ENCODE measurements at regions not wholly inside any gene's neighbourhood (a gene's known extent, or its start where the extent isn't known, plus 50 kb on each side); places are given as distances from the start of the nearest gene placed in this dataset.

DNA sequence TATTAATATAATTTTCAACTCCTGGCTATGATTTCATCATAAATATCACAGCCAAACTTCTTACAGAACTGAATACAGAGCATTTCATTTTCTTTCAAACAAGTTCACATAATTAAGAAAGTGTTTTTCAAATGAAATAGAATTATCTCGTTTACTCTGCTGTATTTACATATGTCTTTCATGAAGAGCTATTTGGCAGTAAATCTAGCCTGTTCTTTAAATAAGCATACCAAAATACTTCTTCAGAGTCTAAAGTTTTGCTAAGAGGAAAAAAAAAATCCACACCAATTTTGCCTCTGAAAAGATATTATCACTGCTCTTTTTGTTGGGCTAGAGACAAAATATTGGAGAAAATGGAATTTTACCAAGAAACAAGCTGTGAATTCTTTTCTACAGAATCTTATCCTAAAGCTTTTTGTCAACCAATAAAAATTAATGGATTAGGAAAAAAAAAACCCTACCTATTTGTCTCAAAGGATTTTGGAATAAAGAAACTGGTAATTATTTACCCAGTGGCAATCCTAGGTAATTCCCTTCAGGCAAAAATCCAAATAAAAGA is 287.9 kb upstream of the NR3C2 start:
- Mint-ChIP-seq H3K9me3 (ENCODE audit: insufficient read depth) (no peaks in the 10 kb centered on the region), H3K4me3 (no peak overlapping the region), H3K36me3 (ENCODE audit: low read depth) (no peaks in the 10 kb centered on the region), H3K27ac (no peak overlapping the region), H3K4me1 (ENCODE audit: low read depth) (no peaks in the 10 kb centered on the region), H3K27me3 (ENCODE audit: low read depth) (no peaks in the 10 kb centered on the region)
- DNase-seq = no peak
- ChIA-PET CTCF (no interaction called here), POLR2A (no interaction called here)
- ATAC-seq = no peak

DNA sequence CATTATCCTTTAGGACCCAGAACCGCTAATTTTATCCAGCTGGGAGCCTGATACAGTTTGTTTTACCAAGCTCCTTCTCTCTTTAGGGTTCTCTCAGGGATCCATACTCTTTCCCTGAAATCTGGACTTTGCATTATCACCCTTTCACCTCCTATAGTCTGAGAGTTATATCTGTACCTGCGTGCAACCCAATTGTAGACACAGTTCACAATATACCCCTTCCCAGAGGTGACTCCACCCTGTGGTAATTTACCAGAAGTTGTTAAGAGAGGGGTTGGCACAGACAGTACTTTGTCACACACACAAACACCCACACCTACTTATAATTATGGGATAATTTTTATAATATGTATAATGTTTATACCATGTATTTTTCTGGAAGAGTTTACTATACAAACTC is 275.8 kb upstream of the NR3C2 start:
- Mint-ChIP-seq H3K27me3 (ENCODE audit: low read depth) (no peaks in the 10 kb centered on the region), H3K27ac (no peak overlapping the region), H3K4me1 (ENCODE audit: low read depth) (no peaks in the 10 kb centered on the region), H3K9me3 (ENCODE audit: insufficient read depth) (no peaks in the 10 kb centered on the region), H3K4me3 (no peak overlapping the region), H3K36me3 (ENCODE audit: low read depth) (no peaks in the 10 kb centered on the region)
- DNase-seq = no peak
- ChIA-PET POLR2A (no interaction called here), CTCF (no interaction called here)
- no peak for ATAC-seq

DNA sequence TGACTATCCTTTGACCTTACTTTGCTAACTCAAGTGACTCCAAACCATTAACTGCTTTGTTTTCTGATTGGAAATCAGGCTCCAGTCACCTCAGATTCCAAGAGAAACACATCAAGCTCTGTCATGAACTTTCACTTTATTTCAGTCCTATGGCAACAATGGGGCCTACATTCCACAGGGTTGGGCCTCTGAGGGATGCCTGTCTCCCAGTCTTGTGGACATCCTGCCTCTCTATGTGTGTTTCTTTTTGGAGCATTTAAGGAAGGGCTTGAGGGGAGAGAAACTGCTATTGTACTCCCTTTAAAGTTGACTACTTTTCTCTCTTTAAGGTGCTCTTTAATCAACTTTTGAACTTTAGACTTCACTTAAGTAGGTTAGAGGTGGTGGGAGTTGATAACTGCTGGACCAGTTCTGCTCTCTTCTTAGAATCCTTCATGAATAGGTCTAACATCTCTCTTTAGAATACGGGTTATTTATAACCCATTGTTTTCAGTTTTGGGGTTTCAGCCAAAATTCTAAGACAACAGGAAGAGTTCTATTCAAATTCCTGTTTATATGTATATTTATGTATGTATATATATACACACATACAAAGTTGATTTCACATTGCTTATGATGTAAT is 274.3 kb upstream of the NR3C2 start:
- no peaks in the 10 kb centered on the region for H3K36me3 Mint-ChIP-seq (ENCODE audit: low read depth)
- ATAC-seq (no peak), DNase-seq (no peak)
- H3K4me3 Mint-ChIP-seq = no peak overlapping the region
- no peak overlapping the region for H3K27ac Mint-ChIP-seq
- POLR2A ChIA-PET = no interaction called here
- no peaks in the 10 kb centered on the region for H3K27me3 Mint-ChIP-seq (ENCODE audit: low read depth)
- CTCF ChIA-PET = no interaction called here
- H3K4me1 Mint-ChIP-seq (ENCODE audit: low read depth) = no peaks in the 10 kb centered on the region
- no peaks in the 10 kb centered on the region for H3K9me3 Mint-ChIP-seq (ENCODE audit: insufficient read depth)

DNA sequence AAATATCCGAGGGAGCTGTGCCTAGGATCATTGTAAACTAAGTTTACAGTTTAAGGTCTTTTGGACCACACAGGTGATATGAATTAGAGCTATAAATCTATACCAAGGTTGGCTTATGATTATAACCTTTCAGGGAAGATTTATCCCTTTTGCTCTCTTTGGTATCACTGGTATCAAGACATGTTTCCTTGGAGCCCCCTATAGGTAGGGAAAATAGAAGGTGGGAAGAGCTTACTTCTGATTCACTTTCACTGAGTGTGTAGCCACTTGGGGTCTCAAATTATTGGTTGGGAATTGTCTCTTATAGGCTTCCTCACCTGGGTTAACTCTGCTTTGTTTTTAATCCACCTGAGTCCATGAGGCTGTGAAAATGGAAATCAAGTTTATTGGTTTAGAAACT is 262.1 kb upstream of the NR3C2 start:
- POLR2A ChIA-PET = no interaction called here
- H3K4me3 Mint-ChIP-seq = no peak overlapping the region
- ATAC-seq (no peak), DNase-seq (no peak)
- CTCF ChIA-PET = no interaction called here
- peaks cover 6% of the 10 kb centered on the region for H3K9me3 Mint-ChIP-seq (ENCODE audit: insufficient read depth)
- H3K27ac Mint-ChIP-seq = no peak overlapping the region
- H3K27me3 Mint-ChIP-seq (ENCODE audit: low read depth) = no peaks in the 10 kb centered on the region
- no peaks in the 10 kb centered on the region for H3K36me3 Mint-ChIP-seq (ENCODE audit: low read depth)
- no peaks in the 10 kb centered on the region for H3K4me1 Mint-ChIP-seq (ENCODE audit: low read depth)

DNA sequence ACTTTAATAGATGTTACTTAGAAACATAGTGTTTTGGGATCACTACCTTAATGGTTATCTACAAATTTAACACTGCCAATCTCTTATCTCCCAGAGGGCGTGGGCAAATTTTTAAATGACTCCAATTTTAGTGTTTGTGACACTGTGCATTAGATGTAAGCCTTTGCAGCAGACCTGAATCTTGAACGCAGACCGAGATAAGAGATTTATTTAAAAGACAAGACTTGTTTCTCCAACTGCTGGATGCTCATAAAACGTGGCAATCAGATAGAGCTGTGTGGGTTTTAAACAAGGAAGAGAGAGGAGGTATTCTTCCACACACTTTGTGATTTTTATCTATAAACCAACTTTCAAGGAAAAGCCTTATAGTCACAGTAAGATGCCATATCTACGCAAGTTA is 252.5 kb upstream of the NR3C2 start:
- Mint-ChIP-seq H3K27me3 (ENCODE audit: low read depth) (no peaks in the 10 kb centered on the region), H3K36me3 (ENCODE audit: low read depth) (no peaks in the 10 kb centered on the region), H3K4me3 (no peak overlapping the region), H3K4me1 (ENCODE audit: low read depth) (no peaks in the 10 kb centered on the region), H3K9me3 (ENCODE audit: insufficient read depth) (no peaks in the 10 kb centered on the region), H3K27ac (no peak overlapping the region)
- ChIA-PET POLR2A (no interaction called here), CTCF (no interaction called here)
- ATAC-seq = no peak
- no peak for DNase-seq

DNA sequence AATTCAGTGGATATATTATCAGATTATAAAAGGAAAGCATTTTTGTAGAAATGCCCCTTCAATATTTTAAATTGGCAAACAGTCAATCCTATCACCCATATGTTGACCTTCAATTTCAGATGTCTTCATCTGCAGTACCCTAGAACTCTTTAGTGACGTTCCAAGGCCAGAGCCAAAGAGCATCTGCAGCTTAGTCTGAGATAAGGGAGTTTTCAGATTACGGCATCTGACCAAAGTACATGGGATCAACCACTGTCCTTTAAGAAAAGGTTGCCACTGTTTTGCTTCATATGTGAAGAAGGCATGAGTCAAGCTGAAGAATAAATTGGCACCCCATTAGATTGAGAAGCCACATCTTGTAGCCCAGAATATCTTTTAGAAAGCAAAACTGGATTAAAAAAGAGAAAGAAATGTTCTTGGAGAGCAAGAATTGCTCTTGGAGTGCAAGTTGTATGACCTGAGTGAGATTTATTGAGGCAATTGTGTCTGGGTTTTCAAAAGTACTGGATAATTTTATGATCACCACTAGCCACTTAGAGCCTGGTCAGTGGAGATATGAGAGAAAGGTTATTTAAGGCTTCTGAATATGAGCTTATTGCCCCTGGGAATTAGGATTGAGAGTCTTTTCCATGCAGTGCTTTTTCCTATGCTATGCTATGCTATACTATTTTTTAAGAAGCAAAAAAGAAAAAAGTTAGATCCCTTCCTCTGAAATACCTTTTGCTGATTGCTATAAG is 251.9 kb upstream of the NR3C2 start:
- ATAC-seq (no peak), DNase-seq (no peak)
- no peaks in the 10 kb centered on the region for H3K4me1 Mint-ChIP-seq (ENCODE audit: low read depth)
- ChIA-PET CTCF (no interaction called here), POLR2A (no interaction called here)
- H3K9me3 Mint-ChIP-seq (ENCODE audit: insufficient read depth) = no peaks in the 10 kb centered on the region
- H3K27me3 Mint-ChIP-seq (ENCODE audit: low read depth) = no peaks in the 10 kb centered on the region
- H3K27ac Mint-ChIP-seq = no peak overlapping the region
- no peaks in the 10 kb centered on the region for H3K36me3 Mint-ChIP-seq (ENCODE audit: low read depth)
- H3K4me3 Mint-ChIP-seq = no peak overlapping the region

DNA sequence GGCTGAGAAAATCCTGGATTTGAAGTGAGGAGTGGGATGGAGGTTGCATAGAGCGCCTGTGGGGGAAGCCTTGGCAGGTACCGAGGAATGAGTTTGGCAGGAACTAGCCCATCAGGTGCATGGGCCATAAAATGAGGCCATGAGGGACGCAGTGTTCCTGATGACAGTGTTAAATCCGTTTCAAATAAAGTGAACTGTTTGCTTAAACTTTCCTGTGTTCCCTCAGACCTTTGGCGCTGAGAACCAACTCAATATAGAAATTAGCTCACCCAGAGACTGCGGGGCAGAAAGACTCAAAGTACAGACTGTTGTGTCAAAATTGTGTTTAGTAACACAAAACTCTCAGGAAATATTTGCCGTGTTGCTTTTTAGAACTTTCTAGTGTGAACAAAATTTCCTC is 250.0 kb upstream of the NR3C2 start:
- H3K36me3 Mint-ChIP-seq (ENCODE audit: low read depth) = no peaks in the 10 kb centered on the region
- H3K4me1 Mint-ChIP-seq (ENCODE audit: low read depth) = no peaks in the 10 kb centered on the region
- ChIA-PET CTCF (no interaction called here), POLR2A (no interaction called here)
- DNase-seq = no peak
- no peak overlapping the region for H3K27ac Mint-ChIP-seq
- no peaks in the 10 kb centered on the region for H3K9me3 Mint-ChIP-seq (ENCODE audit: insufficient read depth)
- H3K4me3 Mint-ChIP-seq = no peak overlapping the region
- no peak for ATAC-seq
- H3K27me3 Mint-ChIP-seq (ENCODE audit: low read depth) = no peaks in the 10 kb centered on the region

DNA sequence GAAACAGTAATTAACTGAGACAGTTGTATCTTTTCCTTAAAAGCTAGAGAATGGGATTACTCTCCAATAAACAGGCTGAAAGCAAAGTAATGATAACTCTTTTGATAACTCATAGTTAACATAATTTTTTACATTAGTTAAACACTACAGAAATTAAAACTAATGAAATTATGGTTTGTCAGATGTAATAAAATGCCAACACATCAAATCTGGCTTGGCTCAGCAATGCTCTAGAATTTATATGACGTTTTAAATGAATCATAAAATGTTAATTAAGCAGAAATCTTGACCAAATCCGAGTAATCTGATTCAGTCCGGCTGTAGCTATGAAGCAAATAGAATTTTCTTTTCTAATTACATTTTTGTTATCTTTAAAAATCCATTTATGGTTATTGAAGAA is 244.2 kb upstream of the NR3C2 start:
- ATAC-seq = no peak
- Mint-ChIP-seq H3K27ac (no peak overlapping the region), H3K4me3 (no peak overlapping the region), H3K36me3 (ENCODE audit: low read depth) (no peaks in the 10 kb centered on the region), H3K27me3 (ENCODE audit: low read depth) (no peaks in the 10 kb centered on the region), H3K4me1 (ENCODE audit: low read depth) (no peaks in the 10 kb centered on the region), H3K9me3 (ENCODE audit: insufficient read depth) (no peaks in the 10 kb centered on the region)
- ChIA-PET CTCF (no interaction called here), POLR2A (no interaction called here)
- DNase-seq = no peak

DNA sequence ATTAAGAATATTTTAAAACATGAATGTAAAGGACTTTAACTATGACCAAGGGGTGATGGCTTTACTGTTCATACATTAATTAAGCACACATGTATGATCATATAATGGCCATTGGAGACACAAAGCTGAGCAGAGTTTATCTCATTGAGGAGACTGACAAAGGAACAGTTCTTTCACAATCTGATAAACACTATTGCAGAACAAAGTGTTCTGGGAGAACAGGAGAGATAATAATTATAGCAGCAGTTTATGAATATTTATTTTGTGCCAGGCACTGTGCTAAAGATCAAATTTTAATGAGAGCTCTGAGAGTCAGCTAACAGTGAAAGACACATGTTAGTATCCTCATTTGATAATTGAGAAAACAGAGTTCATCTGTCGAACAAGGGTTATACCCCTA is 242.4 kb upstream of the NR3C2 start:
- DNase-seq = no peak
- H3K9me3 Mint-ChIP-seq (ENCODE audit: insufficient read depth) = no peaks in the 10 kb centered on the region
- no peaks in the 10 kb centered on the region for H3K27me3 Mint-ChIP-seq (ENCODE audit: low read depth)
- ChIA-PET POLR2A (no interaction called here), CTCF (no interaction called here)
- no peaks in the 10 kb centered on the region for H3K4me1 Mint-ChIP-seq (ENCODE audit: low read depth)
- ATAC-seq = no peak
- H3K36me3 Mint-ChIP-seq (ENCODE audit: low read depth) = no peaks in the 10 kb centered on the region
- no peak overlapping the region for H3K4me3 Mint-ChIP-seq
- H3K27ac Mint-ChIP-seq = no peak overlapping the region

DNA sequence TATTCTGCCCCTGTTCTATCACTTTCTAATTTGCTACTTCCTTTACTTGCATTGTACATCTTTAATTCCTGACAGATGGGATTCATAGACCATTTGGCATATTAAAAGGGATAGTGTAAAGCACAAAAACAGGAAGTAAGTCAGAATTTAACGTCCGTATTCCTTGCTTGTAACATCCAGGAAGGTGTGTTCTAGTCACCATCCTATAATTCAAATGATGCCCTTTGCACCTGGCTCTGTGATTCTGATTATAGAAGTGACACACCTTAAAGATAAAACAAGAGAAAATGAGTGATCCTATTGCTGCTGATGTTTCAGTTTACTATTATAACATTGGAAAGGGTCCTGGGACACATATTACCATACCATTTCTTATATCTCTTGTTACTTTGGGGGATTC is 238.7 kb upstream of the NR3C2 start:
- H3K27me3 Mint-ChIP-seq (ENCODE audit: low read depth) = no peaks in the 10 kb centered on the region
- CTCF ChIA-PET = no interaction called here
- DNase-seq (no peak), ATAC-seq (no peak)
- no peaks in the 10 kb centered on the region for H3K36me3 Mint-ChIP-seq (ENCODE audit: low read depth)
- no peaks in the 10 kb centered on the region for H3K9me3 Mint-ChIP-seq (ENCODE audit: insufficient read depth)
- H3K4me1 Mint-ChIP-seq (ENCODE audit: low read depth) = no peaks in the 10 kb centered on the region
- H3K27ac Mint-ChIP-seq = no peak overlapping the region
- POLR2A ChIA-PET = no interaction called here
- H3K4me3 Mint-ChIP-seq = no peak overlapping the region

DNA sequence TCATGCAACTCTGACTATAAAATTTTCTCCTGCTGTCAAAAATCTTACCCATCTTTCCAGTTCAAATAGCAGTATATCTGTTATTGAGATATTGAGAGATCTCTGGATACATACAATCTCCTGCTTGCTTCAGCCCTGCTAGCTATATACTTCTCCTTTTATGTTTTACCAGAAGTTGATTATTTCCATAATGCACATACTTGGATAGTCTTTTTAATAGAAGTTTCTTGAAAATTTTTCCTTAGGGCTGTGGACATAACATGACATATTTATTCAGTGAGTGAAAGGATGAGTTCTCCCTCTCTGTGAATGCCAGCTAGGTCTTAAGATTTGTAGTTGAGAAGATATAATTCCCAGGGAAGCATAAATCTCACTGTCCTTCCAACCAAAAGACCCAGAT is 234.1 kb upstream of the NR3C2 start:
- Mint-ChIP-seq H3K4me3 (no peak overlapping the region), H3K9me3 (ENCODE audit: insufficient read depth) (no peaks in the 10 kb centered on the region), H3K27me3 (ENCODE audit: low read depth) (no peaks in the 10 kb centered on the region), H3K36me3 (ENCODE audit: low read depth) (no peaks in the 10 kb centered on the region), H3K27ac (no peak overlapping the region), H3K4me1 (ENCODE audit: low read depth) (no peaks in the 10 kb centered on the region)
- CTCF ChIA-PET = no interaction called here
- DNase-seq = no peak
- ATAC-seq = no peak
- POLR2A ChIA-PET = no interaction called here

DNA sequence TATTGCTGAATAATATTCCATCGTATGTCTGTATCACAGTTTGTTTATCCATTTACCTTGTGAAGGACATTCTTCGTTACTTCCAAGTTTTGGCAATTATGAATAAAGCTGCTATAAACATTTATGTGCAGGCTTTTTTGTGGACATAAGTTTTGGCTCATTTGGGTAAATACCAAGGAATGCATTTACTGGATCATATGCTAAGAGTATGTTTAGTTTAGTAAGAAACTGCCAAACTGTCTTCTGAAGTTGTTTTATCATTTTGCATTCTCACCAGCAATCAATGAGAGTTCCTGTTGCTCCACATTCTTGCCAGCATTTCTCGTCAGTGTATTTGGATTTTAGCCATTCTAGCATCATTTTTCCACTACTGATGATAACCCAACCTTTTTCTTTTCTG is 232.7 kb upstream of the NR3C2 start:
- no peak overlapping the region for H3K27ac Mint-ChIP-seq
- no peaks in the 10 kb centered on the region for H3K36me3 Mint-ChIP-seq (ENCODE audit: low read depth)
- H3K4me3 Mint-ChIP-seq = no peak overlapping the region
- ChIA-PET CTCF (no interaction called here), POLR2A (no interaction called here)
- H3K4me1 Mint-ChIP-seq (ENCODE audit: low read depth) = no peaks in the 10 kb centered on the region
- DNase-seq = no peak
- ATAC-seq = no peak
- no peaks in the 10 kb centered on the region for H3K27me3 Mint-ChIP-seq (ENCODE audit: low read depth)
- H3K9me3 Mint-ChIP-seq (ENCODE audit: insufficient read depth) = no peaks in the 10 kb centered on the region

DNA sequence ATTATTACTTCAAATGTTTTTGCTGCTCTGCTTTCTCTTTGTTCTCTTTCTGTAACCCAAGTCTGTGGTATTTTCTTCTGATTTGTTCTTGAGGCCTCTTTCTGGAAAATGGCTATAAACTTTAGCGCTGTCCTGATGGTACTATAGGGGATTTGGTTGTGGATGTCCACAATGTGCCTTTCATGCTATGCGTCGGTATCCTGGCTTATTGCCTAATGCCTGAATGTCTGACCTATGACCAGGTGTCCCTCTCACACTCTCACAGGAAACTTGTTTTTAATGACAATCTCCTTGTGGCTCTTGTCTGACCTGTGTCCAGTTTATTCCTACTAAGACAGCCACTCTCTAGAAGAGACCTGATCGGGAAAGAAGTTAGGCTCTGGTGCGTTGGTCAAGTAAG is 222.4 kb upstream of the NR3C2 start:
- H3K27ac Mint-ChIP-seq = no peak overlapping the region
- ChIA-PET CTCF (no interaction called here), POLR2A (no interaction called here)
- H3K36me3 Mint-ChIP-seq (ENCODE audit: low read depth) = no peaks in the 10 kb centered on the region
- DNase-seq = no peak
- no peaks in the 10 kb centered on the region for H3K4me1 Mint-ChIP-seq (ENCODE audit: low read depth)
- ATAC-seq = no peak
- no peaks in the 10 kb centered on the region for H3K9me3 Mint-ChIP-seq (ENCODE audit: insufficient read depth)
- H3K4me3 Mint-ChIP-seq = no peak overlapping the region
- no peaks in the 10 kb centered on the region for H3K27me3 Mint-ChIP-seq (ENCODE audit: low read depth)
